H54 (cell line): ENCODE measurements at regions not wholly inside any gene's neighbourhood (a gene's known extent, or its start where the extent isn't known, plus 50 kb on each side); places are given as distances from the start of the nearest gene placed in this dataset.

Source experiments
- DNase-seq: peaks from one replicate; pipeline ENCODE4 v3.0.0; 2011; ENCODE audit warnings: low spot score, mixed read lengths; ENCODE audit not compliant: insufficient read length
- FAIRE-seq: peaks from 3 replicates; lab custom pipeline; 2011; peaks lifted over from hg19 to GRCh38; lab: Jason Lieb, UNC
- POLR2A ChIP-seq: IDR thresholded peaks from 2 replicates; pipeline ENCODE4 v1.6.1; 2011; ENCODE audit warnings: low read depth, mild to moderate bottlenecking, low read length

- DNase-seq (no peak), FAIRE-seq (no peak)
- no peak for TF ChIP-seq POLR2A
These were observed 141.6 kb upstream of the AVPR1A start for GRCh38 chr12:63292471-63293221.

GRCh38 chr12:63276537-63277365 is 125.8 kb upstream of the AVPR1A start:
- FAIRE-seq (peak; percentile 85), DNase-seq (no peak)
- no peak for TF ChIP-seq POLR2A

- no peak for DNase-seq
- FAIRE-seq: no peak
- no peak for TF ChIP-seq POLR2A
These were observed 116.0 kb upstream of the AVPR1A start for GRCh38 chr12:63266988-63267387.

- FAIRE-seq (no peak), DNase-seq (no peak)
- no peak for TF ChIP-seq POLR2A
These were observed 113.6 kb upstream of the AVPR1A start for GRCh38 chr12:63264629-63265028.

- no peak for TF ChIP-seq POLR2A
- FAIRE-seq (no peak), DNase-seq (no peak)
These were observed 99.5 kb upstream of the AVPR1A start for GRCh38 chr12:63250486-63250885.

- DNase-seq: no peak
- no peak for TF ChIP-seq POLR2A
- no peak for FAIRE-seq
These were observed 87.9 kb upstream of the AVPR1A start for GRCh38 chr12:63238892-63239291.

GRCh38 chr12:63232896-63233295 is 81.9 kb upstream of the AVPR1A start:
- no peak for TF ChIP-seq POLR2A
- no peak for FAIRE-seq

GRCh38 chr12:63228853-63229252 is 77.9 kb upstream of the AVPR1A start:
- TF ChIP-seq POLR2A: no peak
- no peak for FAIRE-seq
- no peak for DNase-seq

More at GRCh38 chr12:63232896-63233295, 81.9 kb upstream of the AVPR1A start:
- DNase-seq: no peak

- no peak for TF ChIP-seq POLR2A
- DNase-seq: no peak
- no peak for FAIRE-seq
These were observed 75.9 kb upstream of the AVPR1A start for GRCh38 chr12:63226792-63227463.

- FAIRE-seq (no peak), DNase-seq (no peak)
- no peak for TF ChIP-seq POLR2A
These were observed 73.4 kb upstream of the AVPR1A start for GRCh38 chr12:63224396-63224795.

GRCh38 chr12:63223128-63223527 is 72.1 kb upstream of the AVPR1A start:
- DNase-seq: no peak
- FAIRE-seq: no peak
- no peak for TF ChIP-seq POLR2A

- FAIRE-seq (no peak), DNase-seq (no peak)
- no peak for TF ChIP-seq POLR2A
These were observed 71.6 kb upstream of the AVPR1A start for GRCh38 chr12:63222582-63222981.

- no peak for TF ChIP-seq POLR2A
These were observed 69.9 kb upstream of the AVPR1A start for GRCh38 chr12:63220921-63221320.

GRCh38 chr12:63212316-63212715 is 61.3 kb upstream of the AVPR1A start:
- TF ChIP-seq POLR2A: no peak
- FAIRE-seq (no peak), DNase-seq (no peak)

More at GRCh38 chr12:63220921-63221320, 69.9 kb upstream of the AVPR1A start:
- no peak for DNase-seq
- no peak for FAIRE-seq
